Nephron (organoid): ENCODE measurements at regions not wholly inside any gene's neighbourhood (a gene's known extent, or its start where the extent isn't known, plus 50 kb on each side); places are given as distances from the start of the nearest gene placed in this dataset.

ENCODE experiments used
- H3K27ac Mint-ChIP-seq, 3 experiments: 2 replicates each; pipeline ENCODE4 v1.8.0; 2020; ENCODE audit warnings: mixed read lengths in 3 of 3, mild to moderate bottlenecking in 2 of 3, moderate library complexity in 1 of 3
- H3K27me3 Mint-ChIP-seq: 2 replicates; pipeline ENCODE4 v1.8.0; 2021; ENCODE audit warnings: low read depth, mild to moderate bottlenecking, moderate library complexity, mixed read lengths
- H3K36me3 Mint-ChIP-seq: 2 replicates; pipeline ENCODE4 v1.8.0; 2020; ENCODE audit warnings: low read depth, mixed read lengths
- H3K4me1 Mint-ChIP-seq: 2 replicates; pipeline ENCODE4 v1.8.0; 2020; ENCODE audit warnings: mixed read lengths
- H3K4me3 Mint-ChIP-seq, 3 experiments: 2 replicates each; pipeline ENCODE4 v1.8.0; 2020; ENCODE audit warnings: mild to moderate bottlenecking in 3 of 3, mixed read lengths in 3 of 3, moderate library complexity in 2 of 3
- H3K9me3 Mint-ChIP-seq: 2 replicates; pipeline ENCODE4 v1.8.0; 2020; ENCODE audit warnings: mixed read lengths
- TF ChIP-seq, protein P1 (sequence below), 3 experiments: fragments of 200-600 bp; sonication (generic); IDR thresholded peaks; one replicate each; pipeline ENCODE4 v1.5.0; 2021; ENCODE audit warnings: antibody characterized with exemption in 3 of 3; ENCODE audit not compliant: unreplicated experiment in 3 of 3

DNA sequence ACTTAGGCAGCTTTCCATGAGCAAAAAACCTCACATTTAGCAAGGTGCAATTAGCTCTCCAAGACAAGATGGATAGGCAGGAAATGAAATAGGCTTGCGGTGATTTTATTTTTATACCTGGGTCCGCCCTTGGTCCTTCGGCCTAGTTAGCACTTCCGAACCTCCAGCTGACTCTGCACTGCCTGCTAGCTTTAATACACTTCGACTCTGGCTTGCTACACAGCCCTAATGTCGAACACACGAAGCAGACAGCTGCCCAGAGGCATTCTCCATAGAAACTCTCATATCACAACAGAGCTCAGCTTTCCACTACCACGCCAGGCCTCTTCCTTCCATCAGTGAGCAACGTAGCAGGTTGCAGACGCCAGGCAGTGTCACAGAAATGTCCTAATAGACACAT, 688.0 kb downstream of the VRK1 start:
- TF ChIP-seq, protein P1, sequence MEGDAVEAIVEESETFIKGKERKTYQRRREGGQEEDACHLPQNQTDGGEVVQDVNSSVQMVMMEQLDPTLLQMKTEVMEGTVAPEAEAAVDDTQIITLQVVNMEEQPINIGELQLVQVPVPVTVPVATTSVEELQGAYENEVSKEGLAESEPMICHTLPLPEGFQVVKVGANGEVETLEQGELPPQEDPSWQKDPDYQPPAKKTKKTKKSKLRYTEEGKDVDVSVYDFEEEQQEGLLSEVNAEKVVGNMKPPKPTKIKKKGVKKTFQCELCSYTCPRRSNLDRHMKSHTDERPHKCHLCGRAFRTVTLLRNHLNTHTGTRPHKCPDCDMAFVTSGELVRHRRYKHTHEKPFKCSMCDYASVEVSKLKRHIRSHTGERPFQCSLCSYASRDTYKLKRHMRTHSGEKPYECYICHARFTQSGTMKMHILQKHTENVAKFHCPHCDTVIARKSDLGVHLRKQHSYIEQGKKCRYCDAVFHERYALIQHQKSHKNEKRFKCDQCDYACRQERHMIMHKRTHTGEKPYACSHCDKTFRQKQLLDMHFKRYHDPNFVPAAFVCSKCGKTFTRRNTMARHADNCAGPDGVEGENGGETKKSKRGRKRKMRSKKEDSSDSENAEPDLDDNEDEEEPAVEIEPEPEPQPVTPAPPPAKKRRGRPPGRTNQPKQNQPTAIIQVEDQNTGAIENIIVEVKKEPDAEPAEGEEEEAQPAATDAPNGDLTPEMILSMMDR (IDR thresholded peaks at IDR 0.05; ENCODE audit: unreplicated experiment in 3 of 3) = no peak
- H3K9me3 Mint-ChIP-seq = no peaks in the 10 kb centered on the region
- H3K27me3 Mint-ChIP-seq = peaks cover 3% of the 10 kb centered on the region
- H3K27ac Mint-ChIP-seq = no peak overlapping the region
- no peak overlapping the region for H3K4me3 Mint-ChIP-seq
- H3K36me3 Mint-ChIP-seq = no peaks in the 10 kb centered on the region
- H3K4me1 Mint-ChIP-seq = no peaks in the 10 kb centered on the region

DNA sequence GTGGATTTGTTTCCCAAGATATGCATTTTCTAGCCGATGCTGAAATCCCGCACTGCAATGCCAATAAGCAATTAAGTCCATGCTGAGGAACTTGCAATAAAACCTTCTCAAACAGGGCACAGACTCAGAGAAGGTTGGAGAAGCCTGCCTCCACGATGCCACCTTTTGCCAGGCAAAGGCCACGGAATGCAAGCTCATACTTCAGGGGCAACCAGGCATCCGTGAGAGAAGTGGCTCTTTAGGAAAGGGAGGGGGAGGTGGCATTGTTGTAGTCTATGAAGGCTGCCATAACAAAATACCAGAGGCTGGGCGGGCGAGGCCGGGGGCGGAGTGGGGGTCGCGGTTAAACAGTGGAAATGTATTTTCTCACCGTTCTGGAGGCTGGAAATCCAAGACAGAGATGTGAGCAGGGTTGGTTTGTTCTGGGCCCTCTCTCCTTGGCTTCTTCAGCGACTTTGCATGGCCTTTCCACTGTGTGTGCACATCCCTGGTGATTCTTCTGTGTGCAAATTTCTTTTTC, 689.5 kb downstream of the VRK1 start:
- no peak overlapping the region for H3K27ac Mint-ChIP-seq
- no peak overlapping the region for H3K4me3 Mint-ChIP-seq
- no peaks in the 10 kb centered on the region for H3K36me3 Mint-ChIP-seq
- TF ChIP-seq, protein P1 (IDR thresholded peaks at IDR 0.05; ENCODE audit: unreplicated experiment in 3 of 3) = no peak
- H3K4me1 Mint-ChIP-seq = no peaks in the 10 kb centered on the region
- H3K9me3 Mint-ChIP-seq = no peaks in the 10 kb centered on the region
- H3K27me3 Mint-ChIP-seq = no peaks in the 10 kb centered on the region

DNA sequence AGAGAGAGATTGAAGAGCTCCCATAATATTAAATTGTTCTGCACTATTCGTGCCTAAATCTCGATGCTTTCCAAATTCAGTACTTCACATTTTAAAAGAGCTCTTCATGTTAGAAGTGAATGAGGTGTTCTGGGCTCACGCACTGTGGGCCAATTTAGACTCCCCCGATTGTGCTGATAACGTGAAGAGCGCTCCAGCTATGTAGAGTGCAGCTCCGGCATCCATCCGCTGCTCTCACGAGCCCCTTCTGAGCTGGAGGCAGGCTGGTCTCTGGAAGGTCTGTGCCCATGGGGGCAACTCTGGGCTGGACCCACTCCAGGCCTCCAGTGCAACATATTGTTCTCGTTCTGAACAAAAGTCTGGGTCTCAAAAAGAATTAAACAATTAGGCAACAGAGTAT, 692.6 kb downstream of the VRK1 start:
- peaks cover 4% of the 10 kb centered on the region for H3K9me3 Mint-ChIP-seq
- H3K4me1 Mint-ChIP-seq = no peaks in the 10 kb centered on the region
- no peak overlapping the region for H3K27ac Mint-ChIP-seq
- no peaks in the 10 kb centered on the region for H3K36me3 Mint-ChIP-seq
- H3K4me3 Mint-ChIP-seq = no peak overlapping the region
- H3K27me3 Mint-ChIP-seq = no peaks in the 10 kb centered on the region
- TF ChIP-seq, protein P1 (IDR thresholded peaks at IDR 0.05; ENCODE audit: unreplicated experiment in 3 of 3) = no peak

DNA sequence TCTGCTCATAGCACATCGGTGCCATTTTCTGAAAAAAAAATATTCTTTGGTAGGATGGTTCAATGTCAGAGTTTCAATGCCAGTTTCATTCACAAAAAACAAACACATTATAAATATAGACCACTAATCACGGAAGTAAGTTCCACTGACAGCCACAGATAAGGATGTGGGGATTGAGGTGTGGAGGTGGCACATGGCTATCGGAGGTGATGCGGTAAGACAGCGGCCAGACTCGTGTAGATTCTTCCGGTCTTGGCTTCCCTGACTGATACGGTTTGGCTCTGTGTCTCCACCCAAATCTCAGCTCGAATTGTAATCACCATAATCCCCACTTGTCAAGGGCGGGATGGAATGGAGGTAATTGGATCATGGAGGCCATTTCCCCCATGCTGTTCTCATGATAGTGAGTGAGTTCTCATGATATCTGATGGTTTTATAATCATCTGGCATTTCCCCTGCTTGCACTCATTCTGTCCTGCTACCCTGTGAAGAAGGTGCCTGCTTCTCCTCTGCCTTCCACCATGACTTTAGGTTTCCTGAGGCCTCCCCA, 693.4 kb downstream of the VRK1 start:
- Mint-ChIP-seq H3K4me1 (no peaks in the 10 kb centered on the region), H3K27ac (no peak overlapping the region), H3K4me3 (no peak overlapping the region), H3K27me3 (no peaks in the 10 kb centered on the region), H3K9me3 (peaks cover 4% of the 10 kb centered on the region), H3K36me3 (no peaks in the 10 kb centered on the region)
- TF ChIP-seq, protein P1 (IDR thresholded peaks at IDR 0.05; ENCODE audit: unreplicated experiment in 3 of 3) = no peak

DNA sequence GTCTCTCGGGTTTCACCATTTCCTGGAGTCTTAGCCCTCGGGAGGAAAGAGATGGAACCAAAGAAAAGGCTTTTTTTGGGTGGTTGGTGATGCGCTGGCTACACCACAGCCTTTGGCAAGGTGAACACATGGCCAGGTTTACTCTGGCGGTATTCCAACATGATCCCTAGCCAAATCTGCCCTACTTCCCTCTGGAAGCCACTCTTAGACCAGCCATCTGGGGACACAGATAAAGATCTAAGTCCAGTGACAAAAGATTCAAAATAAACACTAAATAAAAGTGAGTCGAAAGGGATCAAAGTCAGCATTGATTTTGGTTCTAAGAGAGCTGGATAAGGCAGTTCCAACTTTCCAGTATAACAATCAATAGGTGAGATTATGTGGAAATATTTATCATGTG, 694.5 kb downstream of the VRK1 start:
- H3K36me3 Mint-ChIP-seq = no peaks in the 10 kb centered on the region
- peaks cover 4% of the 10 kb centered on the region for H3K9me3 Mint-ChIP-seq
- TF ChIP-seq, protein P1 (IDR thresholded peaks at IDR 0.05; ENCODE audit: unreplicated experiment in 3 of 3) = no peak
- peaks cover 10% of the 10 kb centered on the region for H3K27me3 Mint-ChIP-seq
- no peaks in the 10 kb centered on the region for H3K4me1 Mint-ChIP-seq
- H3K4me3 Mint-ChIP-seq = no peak overlapping the region
- no peak overlapping the region for H3K27ac Mint-ChIP-seq

DNA sequence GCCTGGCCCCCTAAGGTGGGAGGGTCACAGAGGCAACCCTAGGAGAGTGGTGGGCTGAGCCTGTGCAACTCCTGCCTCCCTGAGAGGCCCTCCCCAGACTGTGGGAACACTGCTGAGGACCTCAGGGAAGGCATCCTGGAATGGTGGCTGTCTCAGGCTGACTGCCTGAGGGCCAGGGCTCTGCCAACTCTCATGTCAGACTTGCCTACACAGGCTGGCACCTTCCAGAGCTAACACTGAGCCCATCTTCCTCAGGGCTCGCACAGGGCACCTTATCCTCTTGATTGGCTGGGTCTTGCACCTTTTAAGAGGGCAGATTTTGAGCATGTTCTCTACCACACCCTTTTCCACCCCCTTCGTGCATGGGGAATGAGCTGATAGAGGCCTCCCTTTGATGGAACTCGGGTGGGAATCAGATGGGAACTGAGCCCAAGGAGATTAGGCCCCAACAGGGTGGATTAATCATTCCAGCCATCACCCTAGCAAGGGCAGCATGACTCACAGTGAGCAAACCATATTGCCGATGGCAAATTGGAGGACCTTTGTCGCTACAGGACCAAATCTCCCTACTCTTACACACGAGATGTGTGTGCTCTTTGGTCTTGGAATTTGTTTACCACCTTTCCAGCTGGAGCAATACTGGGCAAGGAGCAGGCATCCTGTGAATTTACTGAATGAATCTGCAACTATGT, 702.8 kb downstream of the VRK1 start:
- TF ChIP-seq, protein P1 (IDR thresholded peaks at IDR 0.05; ENCODE audit: unreplicated experiment in 3 of 3) = no peak
- Mint-ChIP-seq H3K36me3 (no peaks in the 10 kb centered on the region), H3K9me3 (no peaks in the 10 kb centered on the region), H3K27me3 (peaks cover 18% of the 10 kb centered on the region), H3K4me1 (no peaks in the 10 kb centered on the region), H3K27ac (no peak overlapping the region), H3K4me3 (no peak overlapping the region)
